ELF-1 (cell line): ENCODE measurements at regions not wholly inside any gene's neighbourhood (a gene's known extent, or its start where the extent isn't known, plus 50 kb on each side); places are given as distances from the start of the nearest gene placed in this dataset.
"Not testable (repeated sequence)": the region's sequence is repeated elsewhere in the genome, so short reads cannot be mapped to it uniquely, and the experiment has no call there.

Experiments
- DNase-seq: peaks from one replicate; pipeline ENCODE4 v3.0.0-alpha.2; 2016; ENCODE audit warnings: low read depth, low spot score

DNA sequence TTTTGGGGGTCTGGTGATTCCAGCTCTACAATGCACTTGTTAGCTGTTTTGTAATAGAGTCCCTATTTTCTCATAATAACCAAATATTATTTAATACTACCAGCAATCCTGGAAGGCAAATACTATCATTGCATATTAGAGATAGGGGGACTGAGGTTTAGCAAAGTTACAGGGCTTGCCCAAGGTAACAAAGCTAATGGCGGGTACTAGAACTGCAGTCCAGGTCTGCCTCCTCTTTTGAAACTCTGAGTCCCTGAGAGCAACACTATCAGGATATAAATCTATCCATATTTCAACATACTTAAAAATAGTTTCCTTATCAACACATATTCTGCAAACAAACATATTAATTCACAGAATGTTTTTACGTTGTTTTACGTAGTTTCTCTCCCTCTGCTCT is 235.5 kb upstream of the ACVR2A start:
- no peak for DNase-seq

GRCh38 chr2:147607379-147607778 is 237.4 kb upstream of the ACVR2A start:
- no peak for DNase-seq

GRCh38 chr2:147603876-147604275 is 241.0 kb upstream of the ACVR2A start:
- DNase-seq: no peak

DNA sequence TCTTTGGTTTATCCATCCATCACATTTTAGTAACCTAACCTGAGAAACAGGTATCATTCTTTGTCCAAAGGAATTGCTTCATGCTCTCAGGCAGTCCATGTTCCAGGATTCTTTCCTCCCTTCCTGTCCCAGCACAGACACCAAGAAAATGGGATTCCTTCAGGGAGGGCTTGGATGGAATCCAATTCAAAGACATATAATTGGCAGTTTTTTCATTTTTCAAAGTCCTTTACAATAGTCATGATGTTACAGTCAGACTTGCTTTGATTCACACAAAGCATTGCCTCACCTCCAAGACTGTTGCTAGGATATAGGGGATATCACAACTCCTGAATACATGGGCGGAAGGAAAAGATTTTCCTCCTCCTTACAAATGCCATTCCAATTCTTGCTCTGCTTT is 241.4 kb upstream of the ACVR2A start:
- DNase-seq: no peak

DNA sequence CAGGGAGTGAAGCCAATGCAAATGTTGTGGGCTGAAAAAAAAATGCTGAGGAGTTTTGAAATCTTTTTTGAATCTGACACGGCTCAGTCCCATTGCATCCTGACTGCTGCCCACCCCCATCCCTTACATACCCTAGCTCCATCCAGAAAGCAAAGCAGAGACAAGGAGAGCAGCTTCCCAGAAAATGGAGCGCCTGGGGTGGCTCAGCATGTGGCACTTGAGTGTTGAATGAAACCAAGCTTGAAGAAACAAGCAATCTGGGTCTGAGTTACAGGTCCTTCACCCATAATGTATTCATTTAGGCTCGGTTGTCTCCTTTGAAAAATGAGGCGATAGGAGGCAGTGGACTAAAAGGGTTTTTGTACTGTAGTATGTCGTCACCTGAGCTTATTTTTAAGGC is 244.2 kb upstream of the ACVR2A start:
- DNase-seq: peak; percentile 14

GRCh38 chr2:147600223-147600622 is 244.6 kb upstream of the ACVR2A start:
- DNase-seq: no peak

- DNase-seq: no peak
These were observed 249.6 kb upstream of the ACVR2A start for GRCh38 chr2:147595200-147595599.

GRCh38 chr2:147594038-147594437 is 250.8 kb upstream of the ACVR2A start:
- DNase-seq: no peak

- DNase-seq: not testable (repeated sequence)
These were observed 252.0 kb upstream of the ACVR2A start for GRCh38 chr2:147592784-147593183.

DNA sequence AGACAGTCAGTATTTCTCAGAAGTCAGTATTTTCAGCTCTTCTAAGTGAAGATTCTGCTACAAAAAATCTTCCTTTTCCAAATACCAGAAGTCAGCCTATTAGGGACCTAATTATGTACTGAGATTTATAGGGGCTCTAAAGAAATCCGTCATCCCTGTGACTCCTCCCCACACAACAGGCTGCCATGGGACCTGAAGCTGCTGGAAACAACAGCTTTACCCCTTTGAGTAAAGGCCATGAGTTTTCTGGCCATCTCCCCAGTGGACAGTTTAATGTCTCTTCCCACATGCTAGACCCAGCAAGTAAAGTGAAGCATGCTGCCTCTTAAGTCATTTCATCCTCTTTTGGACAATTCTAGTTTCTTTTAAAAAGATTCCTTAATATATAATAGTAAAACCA is 255.7 kb upstream of the ACVR2A start:
- no peak for DNase-seq

DNA sequence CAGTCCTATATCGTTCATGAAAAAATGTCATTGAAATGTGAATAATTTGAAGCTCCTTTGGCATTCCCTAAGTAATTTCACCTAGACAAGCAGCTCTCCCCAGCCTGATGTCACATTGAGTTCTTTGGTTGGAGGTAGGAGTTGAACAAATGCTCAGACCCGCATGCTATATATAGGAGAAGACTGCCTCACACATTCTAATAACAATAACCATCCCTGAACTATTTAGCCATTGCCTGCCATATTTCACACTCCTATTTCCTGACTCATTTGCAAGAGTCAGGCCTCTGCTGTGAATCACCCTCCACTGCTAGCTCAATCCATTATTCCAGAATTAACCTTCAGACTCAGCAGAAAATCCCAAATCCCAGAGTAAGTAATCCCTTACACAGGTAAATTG is 256.6 kb upstream of the ACVR2A start:
- DNase-seq: no peak

DNA sequence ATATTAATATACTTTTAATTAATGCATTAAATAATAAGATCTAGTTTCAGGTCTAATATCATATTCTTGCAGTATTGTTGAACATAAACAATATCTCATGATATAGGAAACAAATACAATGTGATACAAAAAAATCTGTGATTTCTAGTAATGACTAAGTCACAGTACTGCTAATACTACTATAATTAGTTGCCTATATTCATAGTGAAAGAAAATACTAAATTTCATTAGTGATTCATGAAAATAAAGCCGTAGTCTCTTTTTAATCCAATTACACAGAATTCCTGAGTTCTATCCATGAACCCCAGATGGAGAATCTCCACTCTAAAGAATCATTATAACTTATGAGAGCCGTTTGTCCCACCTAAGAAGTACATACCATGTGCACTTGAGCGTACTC is 266.3 kb upstream of the ACVR2A start:
- no peak for DNase-seq

- no peak for DNase-seq
These were observed 266.8 kb upstream of the ACVR2A start for GRCh38 chr2:147577998-147578380.

DNA sequence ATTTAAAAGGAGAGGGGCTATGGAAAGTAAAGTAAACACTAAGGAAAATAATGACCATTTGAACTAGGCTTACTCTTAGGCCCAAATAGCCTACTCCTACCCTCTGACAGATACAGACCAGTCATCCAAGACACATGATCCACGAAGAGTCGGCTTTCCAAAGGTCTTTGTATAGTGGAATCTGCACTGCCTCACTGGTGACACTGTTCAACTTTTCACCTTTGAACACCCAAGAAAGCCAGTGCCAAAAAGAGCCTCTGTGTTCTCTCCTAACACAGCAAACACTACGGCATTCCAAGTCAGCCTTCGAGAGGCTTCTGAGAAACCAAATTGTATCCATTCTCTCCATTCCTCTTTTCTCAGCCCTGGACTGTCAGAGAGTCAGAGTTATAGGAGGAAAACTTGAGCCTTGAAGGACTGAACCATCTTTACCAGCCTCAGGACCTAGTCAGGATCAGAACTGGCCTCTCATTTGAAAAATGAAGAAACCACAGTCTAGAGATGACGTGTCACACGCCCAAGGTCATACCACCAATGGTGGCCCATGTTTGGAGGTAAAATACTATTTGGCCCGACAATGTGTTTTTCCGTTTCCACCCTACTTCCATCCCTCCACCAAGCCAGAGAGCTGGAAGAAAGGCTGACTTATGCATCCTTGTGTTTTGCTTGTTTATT is 267.4 kb upstream of the ACVR2A start:
- DNase-seq: no peak

GRCh38 chr2:147575106-147575505 is 269.7 kb upstream of the ACVR2A start:
- no peak for DNase-seq

DNA sequence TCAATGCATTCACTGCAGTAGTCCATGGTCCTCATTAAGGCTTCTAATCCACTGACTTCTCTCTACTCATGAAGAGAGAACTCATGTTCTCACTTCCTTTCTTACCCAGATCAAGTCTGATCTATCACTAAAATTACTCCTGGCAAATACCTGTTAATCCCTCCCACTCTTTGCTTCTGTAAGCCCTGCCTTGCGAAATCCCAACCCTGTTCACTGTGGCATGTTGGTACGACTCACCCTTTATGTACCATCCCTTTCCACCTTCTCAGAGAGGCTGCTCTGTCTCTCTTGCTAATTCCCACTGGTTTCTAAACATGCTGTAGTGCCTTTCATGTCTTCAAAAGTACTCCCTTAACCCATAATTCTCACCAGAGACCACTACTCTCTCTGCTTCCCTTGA is 272.2 kb upstream of the ACVR2A start:
- DNase-seq: no peak

DNA sequence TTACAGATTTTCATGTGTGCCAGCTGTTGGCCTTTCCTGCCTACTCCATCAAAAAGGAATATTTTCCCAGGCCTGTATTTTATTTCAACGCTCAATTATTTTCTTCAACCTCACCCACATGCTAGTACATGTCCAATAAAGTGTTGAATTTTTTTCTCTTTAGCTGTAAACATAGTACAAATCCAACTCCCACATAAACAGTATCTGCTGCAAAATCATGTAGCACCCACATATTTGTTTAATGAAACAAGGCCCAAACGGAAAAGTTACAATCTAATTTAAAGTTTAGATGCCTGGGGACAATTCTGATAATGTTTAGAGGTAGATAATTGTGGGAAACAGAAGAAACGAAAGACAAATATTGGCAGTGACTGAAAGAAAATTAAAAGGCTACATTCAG is 275.4 kb upstream of the ACVR2A start:
- DNase-seq: no peak

- DNase-seq: no peak
These were observed 276.7 kb upstream of the ACVR2A start for GRCh38 chr2:147568109-147568508.

DNA sequence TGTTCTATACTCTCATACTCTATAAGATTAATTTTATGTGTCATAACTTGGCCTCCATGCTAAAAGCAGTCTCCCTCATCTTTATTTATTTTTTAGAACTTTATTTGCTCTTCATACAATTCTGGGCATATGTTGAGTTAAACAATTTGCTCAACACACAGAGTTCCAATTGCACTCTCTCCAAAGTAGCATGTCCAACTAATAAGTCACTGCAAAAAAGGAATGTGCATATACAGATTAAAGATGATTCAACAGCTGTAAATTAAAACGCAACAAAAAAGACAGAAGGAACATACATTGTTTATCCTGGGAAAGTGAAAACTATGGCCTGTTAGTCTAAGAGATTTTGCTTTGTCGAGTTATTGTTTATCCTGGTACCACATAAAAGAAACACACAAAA is 277.7 kb upstream of the ACVR2A start:
- no peak for DNase-seq

DNA sequence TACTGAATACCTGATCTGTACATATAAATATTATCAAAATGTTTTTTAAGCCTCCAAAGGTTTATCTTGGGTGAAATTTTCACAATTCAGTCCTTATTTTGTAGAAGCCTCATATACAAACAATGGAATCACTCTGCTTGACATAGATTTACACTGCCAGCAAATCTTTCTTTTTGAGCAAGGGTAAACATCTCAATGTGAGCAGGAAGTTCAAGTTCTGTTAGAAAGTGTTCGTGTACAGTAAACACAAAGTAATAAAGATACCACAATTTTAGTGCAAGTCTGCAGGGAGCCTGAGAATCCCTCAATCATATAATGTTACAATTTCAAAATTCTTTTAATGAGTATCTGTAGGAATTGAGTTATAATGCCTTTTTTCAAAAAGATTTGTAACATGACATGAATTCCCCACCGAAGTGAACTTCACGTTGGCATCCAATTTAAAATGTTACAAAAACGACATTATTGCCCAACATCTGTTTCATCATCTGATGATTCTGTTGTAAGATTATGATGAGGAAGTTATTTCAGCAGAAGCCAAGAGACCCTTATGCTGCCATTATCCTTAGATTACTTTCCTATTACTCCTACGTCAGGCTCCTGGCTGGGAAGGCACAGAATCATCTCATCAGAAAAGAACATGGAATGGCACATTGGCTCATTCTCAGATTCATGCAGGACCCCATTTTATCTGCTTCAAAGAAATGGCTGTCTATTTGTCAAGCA is 283.9 kb upstream of the ACVR2A start:
- DNase-seq: no peak

- DNase-seq: no peak
These were observed 285.6 kb upstream of the ACVR2A start for GRCh38 chr2:147559070-147559725.

DNA sequence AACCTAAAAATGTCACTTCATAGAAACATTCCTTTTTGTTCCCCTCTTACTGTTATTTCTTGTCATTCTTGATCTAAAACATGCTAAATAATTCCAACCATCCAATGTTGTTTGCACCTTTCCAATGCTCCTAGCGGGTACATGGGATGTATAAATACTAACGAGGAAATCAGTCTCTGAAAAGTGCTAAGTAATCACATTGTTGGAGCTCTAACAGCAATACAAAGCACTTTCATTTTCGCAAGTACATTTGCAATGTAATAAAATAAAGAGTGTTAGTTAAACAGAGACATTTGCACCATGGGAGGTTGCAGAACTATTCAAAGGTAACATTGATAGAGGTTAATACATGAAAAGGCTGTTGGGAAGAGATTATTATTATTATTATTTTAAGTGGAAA is 286.2 kb upstream of the ACVR2A start:
- no peak for DNase-seq

DNA sequence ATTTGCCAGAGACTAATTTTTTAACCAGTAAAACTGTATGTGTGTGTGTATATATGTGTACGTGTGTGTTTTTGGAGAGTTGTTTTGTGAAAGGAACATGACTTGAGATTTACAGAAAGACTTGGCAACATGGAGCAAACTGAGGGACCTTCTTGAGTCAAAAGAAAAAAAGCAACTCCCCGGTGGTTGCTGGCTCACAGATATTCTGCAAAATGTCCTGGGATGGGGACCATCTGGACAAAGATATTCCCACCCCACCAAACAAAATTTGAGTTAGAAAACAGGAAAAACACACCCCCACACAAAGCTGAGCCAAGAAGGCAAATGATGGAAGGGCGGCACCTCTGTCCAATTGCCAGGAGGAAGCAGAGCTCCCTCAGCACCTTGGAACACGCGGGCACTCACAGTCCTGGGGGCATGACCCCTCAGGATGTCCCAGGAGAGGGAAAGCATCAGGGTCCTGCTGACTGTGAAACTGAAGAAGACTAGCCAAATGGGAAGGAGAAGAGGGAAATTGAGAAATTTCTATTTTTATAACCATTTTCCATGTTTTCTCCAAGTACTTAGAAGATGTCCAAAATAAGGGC is 290.2 kb upstream of the ACVR2A start:
- no peak for DNase-seq
